NB4 (cell line): ENCODE measurements at regions not wholly inside any gene's neighbourhood (a gene's known extent, or its start where the extent isn't known, plus 50 kb on each side); places are given as distances from the start of the nearest gene placed in this dataset.

Experiments used
- POLR2A ChIP-seq: IDR thresholded peaks from 2 replicates; pipeline ENCODE4 v1.6.1; 2011; ENCODE audit warnings: mild to moderate bottlenecking; ENCODE audit not compliant: insufficient read length; ENCODE audit errors: extremely low read depth
- TF ChIP-seq, protein P1 (sequence below): IDR thresholded peaks from one replicate; pipeline ENCODE4 v1.5.1; 2012; ENCODE audit warnings: low read depth, low read length
- TF ChIP-seq, protein P2 (sequence below): IDR thresholded peaks from 2 replicates; pipeline ENCODE4 v1.6.1; 2011; ENCODE audit warnings: low read depth, low read length

DNA sequence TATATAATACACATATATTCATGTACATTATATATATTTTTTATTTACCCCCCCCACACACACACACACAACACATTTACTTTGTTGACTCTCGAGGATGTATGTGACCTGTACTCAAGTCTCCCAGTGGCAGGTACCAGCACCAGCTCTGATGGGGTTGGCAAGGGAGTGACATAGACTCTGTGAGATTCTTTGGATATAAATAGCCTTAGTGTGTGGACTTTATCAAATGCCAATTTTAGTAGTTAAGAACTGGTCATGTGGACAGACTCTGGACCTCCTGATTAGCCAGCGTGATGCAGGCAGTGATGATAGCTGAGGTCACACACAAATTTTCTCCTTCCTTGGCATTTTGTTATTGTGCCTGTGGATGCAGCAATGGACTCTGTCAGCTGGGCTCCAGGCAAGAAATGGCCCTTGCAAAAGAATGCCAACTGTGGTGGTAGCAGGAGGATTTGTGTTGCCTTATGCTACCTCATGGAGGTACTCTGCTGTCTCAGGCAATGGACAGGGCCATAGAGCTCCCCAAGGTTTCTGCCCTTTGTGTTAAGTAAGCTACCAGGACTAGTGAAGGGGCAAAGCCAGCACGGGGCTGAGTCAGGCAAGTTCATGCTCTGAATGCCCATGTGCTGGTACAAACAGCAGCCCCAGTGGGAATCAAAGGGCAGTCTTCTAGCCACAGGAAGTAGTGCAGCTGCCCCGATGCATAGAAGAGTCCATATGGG is 224.6 kb upstream of the ZWINT start:
- TF ChIP-seq, protein P1, sequence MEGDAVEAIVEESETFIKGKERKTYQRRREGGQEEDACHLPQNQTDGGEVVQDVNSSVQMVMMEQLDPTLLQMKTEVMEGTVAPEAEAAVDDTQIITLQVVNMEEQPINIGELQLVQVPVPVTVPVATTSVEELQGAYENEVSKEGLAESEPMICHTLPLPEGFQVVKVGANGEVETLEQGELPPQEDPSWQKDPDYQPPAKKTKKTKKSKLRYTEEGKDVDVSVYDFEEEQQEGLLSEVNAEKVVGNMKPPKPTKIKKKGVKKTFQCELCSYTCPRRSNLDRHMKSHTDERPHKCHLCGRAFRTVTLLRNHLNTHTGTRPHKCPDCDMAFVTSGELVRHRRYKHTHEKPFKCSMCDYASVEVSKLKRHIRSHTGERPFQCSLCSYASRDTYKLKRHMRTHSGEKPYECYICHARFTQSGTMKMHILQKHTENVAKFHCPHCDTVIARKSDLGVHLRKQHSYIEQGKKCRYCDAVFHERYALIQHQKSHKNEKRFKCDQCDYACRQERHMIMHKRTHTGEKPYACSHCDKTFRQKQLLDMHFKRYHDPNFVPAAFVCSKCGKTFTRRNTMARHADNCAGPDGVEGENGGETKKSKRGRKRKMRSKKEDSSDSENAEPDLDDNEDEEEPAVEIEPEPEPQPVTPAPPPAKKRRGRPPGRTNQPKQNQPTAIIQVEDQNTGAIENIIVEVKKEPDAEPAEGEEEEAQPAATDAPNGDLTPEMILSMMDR: no peak
- TF ChIP-seq POLR2A: no peak
- TF ChIP-seq, protein P2, sequence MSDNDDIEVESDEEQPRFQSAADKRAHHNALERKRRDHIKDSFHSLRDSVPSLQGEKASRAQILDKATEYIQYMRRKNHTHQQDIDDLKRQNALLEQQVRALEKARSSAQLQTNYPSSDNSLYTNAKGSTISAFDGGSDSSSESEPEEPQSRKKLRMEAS: no peak
